NB4 (cell line): ENCODE measurements at regions not wholly inside any gene's neighbourhood (a gene's known extent, or its start where the extent isn't known, plus 50 kb on each side); places are given as distances from the start of the nearest gene placed in this dataset.

Experiments
- DNase-seq: peaks from one replicate; pipeline ENCODE4 v3.0.0; 2010; ENCODE audit warnings: low read depth
- H3K4me3 ChIP-seq: one replicate; pipeline ENCODE4 v1.5.1; 2011; ENCODE audit warnings: mild to moderate bottlenecking, low read depth, low read length, moderate library complexity
- CTCF ChIP-seq: IDR thresholded peaks from one replicate; pipeline ENCODE4 v1.5.1; 2012; ENCODE audit warnings: low read depth, low read length
- MAX ChIP-seq: IDR thresholded peaks from 2 replicates; pipeline ENCODE4 v1.6.1; 2011; ENCODE audit warnings: low read depth, low read length
- MYC ChIP-seq: IDR thresholded peaks from 2 replicates; pipeline ENCODE4 v1.6.1; 2011; ENCODE audit warnings: low read depth, low read length
- POLR2A ChIP-seq: IDR thresholded peaks from 2 replicates; pipeline ENCODE4 v1.6.1; 2011; ENCODE audit warnings: mild to moderate bottlenecking; ENCODE audit not compliant: insufficient read length; ENCODE audit errors: extremely low read depth

GRCh38 chr18:56479841-56480240 is 158.6 kb downstream of the TXNL1 start:
- TF ChIP-seq POLR2A (no peak), MYC (no peak), CTCF (no peak), MAX (no peak)
- H3K4me3 ChIP-seq, result no peak overlapping the region
- no peak for DNase-seq

GRCh38 chr18:56475250-56475649 is 163.1 kb downstream of the TXNL1 start:
- DNase-seq, result no peak
- TF ChIP-seq POLR2A (no peak), MAX (no peak), MYC (no peak), CTCF (no peak)
- no peak overlapping the region for H3K4me3 ChIP-seq

- no peak for TF ChIP-seq MYC
- no peak for TF ChIP-seq POLR2A
- no peak for TF ChIP-seq CTCF
- no peak for TF ChIP-seq MAX
- no peak overlapping the region for H3K4me3 ChIP-seq
- DNase-seq, result no peak
These were observed 164.9 kb downstream of the TXNL1 start for GRCh38 chr18:56473400-56474024.

GRCh38 chr18:56470406-56471351 is 167.7 kb downstream of the TXNL1 start:
- no peak overlapping the region for H3K4me3 ChIP-seq
- no peak for DNase-seq
- TF ChIP-seq MYC (no peak), MAX (no peak), CTCF (no peak), POLR2A (no peak)

- DNase-seq, result no peak
- no peak overlapping the region for H3K4me3 ChIP-seq
- no peak for TF ChIP-seq MAX
- no peak for TF ChIP-seq MYC
- TF ChIP-seq POLR2A, result no peak
- TF ChIP-seq CTCF, result no peak
These were observed 168.8 kb downstream of the TXNL1 start for GRCh38 chr18:56469582-56469981.
